Lower leg skin (tissue), 4 donors: ENCODE measurements at regions not wholly inside any gene's neighbourhood (a gene's known extent, or its start where the extent isn't known, plus 50 kb on each side); places are given as distances from the start of the nearest gene placed in this dataset.

Experiments used
- DNase-seq, 2 donors: peaks; one replicate each; pipeline ENCODE4 v3.0.0-alpha.2; 2019; ENCODE audit warnings: low spot score in 2 of 2
- H3K4me3 ChIP-seq: fragments of 200-600 bp; sonication (generic); 2 replicates; pipeline ENCODE4 v1.5.1; 2017; ENCODE audit warnings: mild to moderate bottlenecking, low read depth; ENCODE audit not compliant: poor library complexity, severe bottlenecking
- POLR2A ChIP-seq, 2 donors: fragments of 450-650 bp; IDR thresholded peaks; one replicate each; pipeline ENCODE4 v1.6.1; 2016 to 2017; ENCODE audit warnings: antibody characterized with exemption in 2 of 2, mild to moderate bottlenecking in 1 of 2, moderate library complexity in 1 of 2
- WGBS, 2 donors: methylation state at CpG; one replicate each; pipeline ENCODE4 v1.1.5; 2018; 5-methylcytosine and 5-hydroxymethylcytosine counted together
- intact Hi-C: fragments of 100-400 bp; cut with DNase I; formaldehyde crosslinking; loops from one replicate; pipeline ENCODE4 v1.15.0; 2023; ENCODE audit warnings: low total_unique reads
- TF ChIP-seq, protein P1 (sequence below), 3 donors: fragments of 450-650 bp; IDR thresholded peaks; one replicate each; pipeline ENCODE4 v1.5.1; 2016; ENCODE audit warnings: antibody characterized with exemption in 3 of 3, mild to moderate bottlenecking in 3 of 3, moderate library complexity in 2 of 3

DNA sequence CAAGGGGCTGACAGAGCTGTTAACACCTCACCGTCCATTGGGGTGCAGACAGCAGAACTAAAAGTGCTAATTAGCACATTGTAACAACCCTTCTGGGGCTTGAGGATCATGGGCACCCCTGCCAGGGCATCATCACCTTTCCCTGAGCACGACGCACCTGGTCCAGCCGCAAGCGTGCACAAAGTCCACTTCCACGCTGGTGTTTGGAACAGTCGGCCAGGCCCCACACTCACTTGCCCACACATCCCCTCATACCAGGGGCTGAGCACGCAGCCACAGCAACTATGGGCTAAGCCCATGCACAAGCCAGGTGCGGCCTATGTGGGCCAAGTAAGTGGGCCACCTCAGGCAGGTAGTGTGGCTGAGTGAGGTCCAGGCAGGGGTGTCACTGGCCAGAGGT lies 148.7 kb downstream of the CCDC59 start:
- TF ChIP-seq, protein P1, sequence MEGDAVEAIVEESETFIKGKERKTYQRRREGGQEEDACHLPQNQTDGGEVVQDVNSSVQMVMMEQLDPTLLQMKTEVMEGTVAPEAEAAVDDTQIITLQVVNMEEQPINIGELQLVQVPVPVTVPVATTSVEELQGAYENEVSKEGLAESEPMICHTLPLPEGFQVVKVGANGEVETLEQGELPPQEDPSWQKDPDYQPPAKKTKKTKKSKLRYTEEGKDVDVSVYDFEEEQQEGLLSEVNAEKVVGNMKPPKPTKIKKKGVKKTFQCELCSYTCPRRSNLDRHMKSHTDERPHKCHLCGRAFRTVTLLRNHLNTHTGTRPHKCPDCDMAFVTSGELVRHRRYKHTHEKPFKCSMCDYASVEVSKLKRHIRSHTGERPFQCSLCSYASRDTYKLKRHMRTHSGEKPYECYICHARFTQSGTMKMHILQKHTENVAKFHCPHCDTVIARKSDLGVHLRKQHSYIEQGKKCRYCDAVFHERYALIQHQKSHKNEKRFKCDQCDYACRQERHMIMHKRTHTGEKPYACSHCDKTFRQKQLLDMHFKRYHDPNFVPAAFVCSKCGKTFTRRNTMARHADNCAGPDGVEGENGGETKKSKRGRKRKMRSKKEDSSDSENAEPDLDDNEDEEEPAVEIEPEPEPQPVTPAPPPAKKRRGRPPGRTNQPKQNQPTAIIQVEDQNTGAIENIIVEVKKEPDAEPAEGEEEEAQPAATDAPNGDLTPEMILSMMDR (IDR thresholded peaks at IDR 0.05): no peak
- TF ChIP-seq POLR2A (IDR thresholded peaks at IDR 0.05): no peak
- no peak overlapping the region for H3K4me3 ChIP-seq
- DNase-seq: no peak
- WGBS, 2 donors: 89 to 96% methylated on average over 4 to 9 of the region's 9 CpGs
- intact Hi-C loops: no loop called here

DNA sequence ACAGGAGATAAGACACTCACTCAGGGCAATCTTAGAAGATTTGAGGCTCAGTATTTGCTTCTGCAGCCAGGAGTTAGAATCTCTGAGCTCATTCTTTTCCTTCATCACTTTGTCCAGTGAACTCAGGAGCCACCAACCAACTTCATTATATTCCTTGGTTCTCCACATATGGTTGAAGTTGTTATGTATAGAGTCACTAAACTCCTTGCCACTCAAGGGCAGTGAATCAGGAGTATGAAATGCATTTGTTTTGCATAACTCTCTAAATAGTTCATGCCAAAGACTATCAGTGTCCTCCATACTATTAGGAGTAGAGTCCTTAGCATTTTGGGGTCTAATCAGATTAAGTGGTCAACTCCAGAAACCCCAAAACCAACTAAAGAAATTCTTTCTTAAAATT lies 150.6 kb downstream of the CCDC59 start:
- no peak overlapping the region for H3K4me3 ChIP-seq
- intact Hi-C loops: no loop called here
- no peak for TF ChIP-seq POLR2A (IDR thresholded peaks at IDR 0.05)
- TF ChIP-seq, protein P1 (IDR thresholded peaks at IDR 0.05): no peak
- no peak for DNase-seq

DNA sequence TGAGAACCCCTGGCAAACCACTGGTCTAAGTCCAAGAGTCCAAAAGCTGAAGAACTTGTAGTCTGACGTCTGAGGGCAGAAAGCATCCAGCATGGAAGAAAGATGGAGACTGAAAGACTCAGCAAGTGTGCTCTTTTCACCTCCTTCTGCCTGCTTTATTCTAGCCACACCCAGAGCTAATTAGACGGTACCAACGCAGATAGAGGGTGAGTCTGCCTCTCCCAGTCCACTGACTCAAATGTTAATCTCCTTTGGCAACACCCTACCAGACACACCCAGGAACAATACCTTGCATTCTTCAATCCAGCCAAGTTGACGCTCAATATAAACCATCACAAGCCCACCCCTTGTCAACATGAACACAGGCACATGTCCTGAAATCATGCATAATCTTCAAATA lies 155.1 kb downstream of the CCDC59 start:
- intact Hi-C loops: no loop called here
- TF ChIP-seq, protein P1 (IDR thresholded peaks at IDR 0.05): no peak
- TF ChIP-seq POLR2A (IDR thresholded peaks at IDR 0.05): no peak
- DNase-seq: no peak
- 62 to 68% methylated on average over 4 of the region's 4 CpGs for WGBS, 2 donors
- no peak overlapping the region for H3K4me3 ChIP-seq

DNA sequence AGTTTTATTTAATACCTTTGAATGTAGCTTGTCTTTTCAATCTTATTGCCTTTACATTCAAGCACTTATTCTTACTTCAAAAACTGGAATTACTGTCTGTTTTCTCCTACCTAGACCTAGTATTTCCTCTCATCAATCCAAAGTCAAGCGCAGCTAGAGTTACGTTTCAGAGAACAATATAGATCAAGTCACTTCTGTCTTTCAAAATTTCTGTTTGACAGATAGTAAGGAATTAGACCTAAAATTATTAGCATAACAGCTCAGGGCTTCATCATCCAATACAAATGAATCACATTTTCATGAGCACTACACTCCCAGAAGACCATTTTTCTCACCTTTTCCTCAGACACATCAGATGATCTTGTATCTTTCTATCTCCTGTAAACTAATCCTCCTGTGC lies 170.6 kb downstream of the CCDC59 start:
- no peak for DNase-seq
- intact Hi-C loops: no loop called here
- WGBS, 2 donors: 92 to 93% methylated on average over 2 of the region's 2 CpGs
- H3K4me3 ChIP-seq: no peak overlapping the region
- no peak for TF ChIP-seq POLR2A (IDR thresholded peaks at IDR 0.05)
- TF ChIP-seq, protein P1 (IDR thresholded peaks at IDR 0.05): no peak

DNA sequence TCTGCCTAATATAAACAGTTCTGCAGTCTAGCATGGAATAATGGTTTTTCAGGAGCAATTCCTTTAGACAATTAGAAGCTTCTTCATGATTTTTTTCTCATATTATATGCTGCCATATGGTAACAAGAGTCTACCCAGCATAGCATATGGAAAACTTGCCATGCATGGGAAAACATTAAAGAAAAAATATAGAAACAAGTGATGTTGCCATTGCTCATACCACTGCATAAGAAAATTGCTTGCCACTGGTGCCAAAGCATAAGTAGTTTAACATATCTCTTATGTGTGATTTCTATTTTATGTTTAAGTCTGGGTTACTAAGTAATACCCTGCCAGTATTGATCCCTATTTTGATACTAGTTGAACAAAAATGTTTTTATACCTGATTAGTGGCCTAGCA lies 171.2 kb downstream of the CCDC59 start:
- H3K4me3 ChIP-seq: no peak overlapping the region
- intact Hi-C loops: no loop called here
- no peak for DNase-seq
- TF ChIP-seq POLR2A (IDR thresholded peaks at IDR 0.05): no peak
- TF ChIP-seq, protein P1 (IDR thresholded peaks at IDR 0.05): no peak

DNA sequence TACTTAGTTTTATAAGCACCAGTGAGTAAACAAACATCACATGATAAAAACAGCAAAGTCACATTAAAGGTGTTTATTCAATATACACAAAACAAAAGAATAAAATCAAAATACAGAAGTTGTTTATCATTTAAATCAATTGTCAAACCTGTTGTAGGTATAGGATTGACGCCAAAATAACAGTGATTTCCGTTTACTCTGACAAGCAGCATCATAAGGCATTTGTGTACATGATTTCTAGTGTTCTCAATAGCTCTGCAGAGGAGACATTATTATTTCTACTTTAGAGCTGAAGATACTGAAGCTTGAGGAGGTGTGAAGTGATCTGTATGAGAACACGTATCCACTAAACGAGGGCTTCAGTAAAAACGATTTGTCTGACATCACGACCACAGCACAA lies 171.9 kb downstream of the CCDC59 start:
- WGBS, 2 donors: 83 to 86% methylated on average over 6 of the region's 6 CpGs
- DNase-seq: no peak
- no peak overlapping the region for H3K4me3 ChIP-seq
- TF ChIP-seq, protein P1 (IDR thresholded peaks at IDR 0.05): no peak
- TF ChIP-seq POLR2A (IDR thresholded peaks at IDR 0.05): no peak
- intact Hi-C loops: no loop called here
